Stimulated activated naive CD8-positive, alpha-beta T cell treated with anti-CD3 and anti-CD28 coated beads, Interleukin-15, amount 100 ng/mL, for 72 hours (primary cell): ENCODE measurements at regions not wholly inside any gene's neighbourhood (a gene's known extent, or its start where the extent isn't known, plus 50 kb on each side); places are given as distances from the start of the nearest gene placed in this dataset.
A peak's percentile ranks its signal among the peaks of the same experiment; 100 is the strongest.
"Not testable (repeated sequence)": the region's sequence is repeated elsewhere in the genome, so short reads cannot be mapped to it uniquely, and the experiment has no call there.

ENCODE experiments used
- ATAC-seq: fragments of 150-1000 bp; cut with Tn5 transposase; 2 replicates; pipeline ENCODE4 v1.10.0; 2021; ENCODE audit warnings: mild to moderate bottlenecking, moderate library complexity
- DNase-seq, 2 donors: peaks; one replicate each; pipeline ENCODE4 v3.0.0; 2021 to 2022
- H3K27ac Mint-ChIP-seq, 2 donors: one replicate each; pipeline ENCODE4 v1.8.0; 2022; ENCODE audit warnings: mild to moderate bottlenecking in 2 of 2, mixed read lengths in 2 of 2, moderate library complexity in 2 of 2
- H3K27me3 Mint-ChIP-seq: one replicate; pipeline ENCODE4 v1.8.0; 2022; ENCODE audit warnings: mixed read lengths
- H3K4me1 Mint-ChIP-seq: one replicate; pipeline ENCODE4 v1.8.0; 2022; ENCODE audit warnings: mild to moderate bottlenecking, mixed read lengths
- H3K4me3 Mint-ChIP-seq, 2 donors: one replicate each; pipeline ENCODE4 v1.8.0; 2022; ENCODE audit warnings: mild to moderate bottlenecking in 2 of 2, mixed read lengths in 2 of 2, moderate library complexity in 1 of 2
- H3K9me3 Mint-ChIP-seq, 2 donors: one replicate each; pipeline ENCODE4 v1.8.0; 2022; ENCODE audit warnings: mixed read lengths in 2 of 2

GRCh38 chr19:13672480-13673175 lies 91.7 kb upstream of the MRI1 start:
- H3K27ac Mint-ChIP-seq, result peak overlapping the region in 1 of 2 donors; percentile 75
- DNase-seq (peak; percentile 9 to 49), ATAC-seq (peak; percentile 64)
- H3K27me3 Mint-ChIP-seq, H3K4me1 Mint-ChIP-seq: not testable (repeated sequence)
- H3K4me3 Mint-ChIP-seq, result peak overlapping the region in 1 of 2 donors; percentile 41
- H3K9me3 Mint-ChIP-seq, result peaks cover 5 to 11% of the 10 kb centered on the region in 2 donors

- Mint-ChIP-seq H3K4me3 (no peak overlapping the region), H3K27ac (no peak overlapping the region)
Observed at GRCh38 chr19:13670846-13671245, 93.5 kb upstream of the MRI1 start.

DNA sequence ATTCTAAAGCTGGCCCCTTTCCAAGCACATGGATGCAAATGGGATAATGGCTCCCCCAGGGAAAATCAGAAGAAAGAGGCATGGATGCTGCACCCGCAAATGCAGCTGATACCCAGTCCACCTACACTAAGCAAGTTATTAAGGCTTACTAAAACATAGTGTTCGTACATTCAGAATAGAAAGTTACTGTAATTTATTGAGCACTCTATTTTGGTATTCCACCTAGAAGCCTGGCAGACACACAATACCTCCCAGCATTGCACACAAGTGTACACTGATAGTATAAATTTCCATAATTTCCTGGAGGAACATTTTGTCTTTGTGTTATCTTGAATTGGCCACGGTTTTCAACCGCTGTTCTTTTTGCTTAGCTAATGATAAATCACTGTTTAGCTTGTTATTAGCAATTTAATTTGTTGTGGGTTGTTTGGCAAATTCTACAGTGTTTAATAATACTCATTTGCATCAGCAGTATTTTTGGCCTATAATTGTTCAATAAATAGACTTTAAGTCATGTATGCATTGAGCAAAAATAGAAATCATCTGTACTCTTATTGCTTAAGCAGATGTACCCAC lies 94.5 kb upstream of the MRI1 start:
- Mint-ChIP-seq H3K27me3 (no peaks in the 10 kb centered on the region), H3K27ac (no peak overlapping the region), H3K4me1 (no peaks in the 10 kb centered on the region), H3K9me3 (peaks cover 5 to 11% of the 10 kb centered on the region in 2 donors), H3K4me3 (no peak overlapping the region)
- ATAC-seq, result no peak
- DNase-seq, result no peak

More at GRCh38 chr19:13670846-13671245, 93.5 kb upstream of the MRI1 start:
- no peak for DNase-seq
- Mint-ChIP-seq H3K27me3 (no peaks in the 10 kb centered on the region), H3K9me3 (peaks cover 5 to 11% of the 10 kb centered on the region in 2 donors), H3K4me1 (no peaks in the 10 kb centered on the region)
- ATAC-seq, result no peak

DNA sequence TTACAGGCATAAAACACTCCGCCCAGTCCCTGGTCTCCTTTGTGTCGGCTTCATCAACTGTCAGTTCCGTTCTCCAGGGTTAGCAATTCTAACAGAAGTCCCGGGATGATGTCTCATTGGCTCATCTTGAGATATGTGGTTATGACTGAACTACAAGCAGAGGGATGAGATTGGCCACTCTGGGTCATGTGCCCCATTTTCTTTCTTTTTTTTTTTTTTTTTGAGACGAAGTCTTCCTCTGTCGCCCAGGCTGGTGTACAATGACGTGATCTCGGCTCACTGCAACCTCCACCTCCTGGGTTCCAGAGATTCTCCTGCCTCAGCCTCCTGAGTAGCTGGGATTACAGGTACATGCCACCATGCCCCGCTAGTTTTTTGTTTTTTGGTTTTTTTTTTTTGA lies 95.4 kb upstream of the MRI1 start:
- no peak for DNase-seq
- no peak overlapping the region for H3K4me3 Mint-ChIP-seq
- ATAC-seq, result no peak
- H3K9me3 Mint-ChIP-seq, result peaks cover 5 to 11% of the 10 kb centered on the region in 2 donors
- no peaks in the 10 kb centered on the region for H3K4me1 Mint-ChIP-seq
- H3K27ac Mint-ChIP-seq, result no peak overlapping the region
- H3K27me3 Mint-ChIP-seq, result no peaks in the 10 kb centered on the region

DNA sequence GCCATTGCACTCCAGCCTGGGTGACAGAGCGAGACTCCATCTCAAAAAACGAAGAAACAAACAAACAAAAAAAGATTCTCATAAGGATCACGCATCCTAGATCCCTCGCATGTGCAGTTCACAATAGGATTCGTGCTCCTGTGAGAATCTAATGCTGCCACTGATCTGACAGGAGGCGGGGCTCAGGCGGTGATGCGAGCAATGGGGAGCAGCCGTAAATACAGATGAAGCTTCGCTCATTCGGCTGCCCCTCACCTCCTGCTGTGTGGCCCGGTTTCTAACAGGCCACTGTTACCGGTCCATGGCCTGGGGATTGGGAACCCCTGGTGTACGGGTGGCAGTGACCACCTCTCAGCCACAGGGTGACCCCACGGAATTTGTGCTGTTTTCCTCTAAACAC lies 98.2 kb upstream of the MRI1 start:
- no peak overlapping the region for H3K27ac Mint-ChIP-seq

GRCh38 chr19:13665125-13665905 lies 99.0 kb upstream of the MRI1 start:
- Mint-ChIP-seq H3K4me1 (no peaks in the 10 kb centered on the region), H3K27ac (no peak overlapping the region), H3K9me3 (no peaks in the 10 kb centered on the region), H3K4me3 (no peak overlapping the region), H3K27me3 (no peaks in the 10 kb centered on the region)
- no peak for DNase-seq
- no peak for ATAC-seq

More for the DNA sequence above, 98.2 kb upstream of the MRI1 start:
- Mint-ChIP-seq H3K4me3 (no peak overlapping the region), H3K4me1 (no peaks in the 10 kb centered on the region), H3K27me3 (no peaks in the 10 kb centered on the region), H3K9me3 (no peaks in the 10 kb centered on the region)
- ATAC-seq, result no peak
- no peak for DNase-seq

DNA sequence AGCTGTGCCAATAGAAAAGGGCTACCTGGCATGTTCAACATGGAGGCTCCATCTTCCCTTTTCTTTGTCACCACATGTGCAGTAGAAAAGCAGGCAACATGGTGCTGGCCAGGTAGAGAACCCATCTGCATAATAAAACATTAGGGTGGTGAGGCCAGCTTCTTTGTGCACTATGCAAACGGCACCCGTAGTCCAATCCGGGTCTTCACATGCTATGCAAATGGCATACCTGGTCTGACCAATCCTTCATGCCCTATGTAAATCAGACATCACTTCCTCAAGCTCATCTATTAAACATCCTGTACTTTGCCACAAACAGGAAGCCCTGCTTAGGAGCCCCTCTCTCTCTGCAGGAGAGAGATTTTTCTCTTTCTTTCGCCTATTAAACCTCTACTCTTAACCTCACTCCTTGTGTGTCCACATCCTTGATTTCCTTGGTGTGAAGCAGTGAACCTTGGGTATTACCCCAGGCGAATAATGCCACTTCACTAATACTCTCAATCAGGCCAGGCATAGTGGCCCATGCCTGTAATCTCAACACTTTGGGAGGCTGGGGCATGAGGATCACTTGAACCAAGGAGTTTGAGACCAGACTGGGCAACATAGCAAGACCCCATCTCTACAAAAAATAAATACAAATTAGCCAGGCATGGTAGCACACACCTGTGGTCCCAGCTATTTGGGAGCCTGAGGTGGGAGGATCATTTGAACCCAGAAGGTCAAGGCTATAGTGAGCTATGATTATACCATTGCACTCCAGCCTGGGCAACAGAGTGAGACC lies 111.3 kb upstream of the MRI1 start:
- Mint-ChIP-seq H3K27ac (no peak overlapping the region), H3K4me3 (no peak overlapping the region), H3K9me3 (peaks cover 7 to 10% of the 10 kb centered on the region in 2 donors), H3K27me3 (no peaks in the 10 kb centered on the region), H3K4me1 (peaks cover 10% of the 10 kb centered on the region)
- no peak for DNase-seq
- ATAC-seq, result no peak

GRCh38 chr19:13646758-13647157 lies 117.6 kb upstream of the MRI1 start:
- no peak overlapping the region for H3K27ac Mint-ChIP-seq
- no peak overlapping the region for H3K4me3 Mint-ChIP-seq
- H3K27me3 Mint-ChIP-seq, result no peaks in the 10 kb centered on the region
- DNase-seq (no peak), ATAC-seq (no peak)
- H3K9me3 Mint-ChIP-seq, result peaks cover 0 to 7% of the 10 kb centered on the region in 2 donors
- H3K4me1 Mint-ChIP-seq, result peaks cover 3% of the 10 kb centered on the region

GRCh38 chr19:13644645-13645044 lies 119.7 kb upstream of the MRI1 start:
- Mint-ChIP-seq H3K27me3 (peaks cover 3% of the 10 kb centered on the region), H3K4me3 (no peak overlapping the region), H3K27ac (no peak overlapping the region), H3K9me3 (peaks cover under 1 to 9% of the 10 kb centered on the region in 2 donors), H3K4me1 (no peaks in the 10 kb centered on the region)
- no peak for ATAC-seq
- no peak for DNase-seq

GRCh38 chr19:13640611-13641010 lies 123.7 kb upstream of the MRI1 start:
- no peak for DNase-seq

DNA sequence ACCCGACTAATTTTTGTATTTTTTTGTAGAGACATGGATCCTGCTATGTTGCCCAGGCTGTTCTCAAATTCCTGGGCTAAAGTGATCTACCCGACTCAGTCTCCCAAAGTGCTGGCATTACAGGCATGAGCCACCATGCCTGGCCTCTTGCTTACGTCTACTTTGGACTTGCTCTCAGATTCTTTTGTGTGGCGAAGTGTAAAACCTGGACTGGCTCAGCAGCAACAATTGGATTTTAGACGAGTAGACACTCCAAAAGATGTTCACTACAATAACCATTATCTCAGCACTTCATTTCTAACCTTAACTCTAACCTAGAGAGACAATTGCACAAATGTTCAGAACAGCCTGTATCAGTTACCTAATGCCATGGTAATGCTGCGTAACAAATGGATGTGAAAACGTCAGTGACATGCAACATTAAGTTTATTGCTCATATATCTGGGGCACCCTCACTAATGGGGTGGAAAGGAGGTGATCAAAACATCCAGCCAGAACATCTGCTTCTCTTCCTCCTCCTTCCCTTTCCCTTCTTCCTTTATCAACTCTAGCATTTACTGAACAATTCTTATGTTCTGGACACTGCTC lies 124.9 kb upstream of the MRI1 start:
- peaks cover 5 to 9% of the 10 kb centered on the region in 2 donors for H3K9me3 Mint-ChIP-seq
- no peak overlapping the region for H3K27ac Mint-ChIP-seq
- no peaks in the 10 kb centered on the region for H3K4me1 Mint-ChIP-seq
- ATAC-seq (no peak), DNase-seq (no peak)
- H3K27me3 Mint-ChIP-seq, result peaks cover 20% of the 10 kb centered on the region
- no peak overlapping the region for H3K4me3 Mint-ChIP-seq

More at GRCh38 chr19:13640611-13641010, 123.7 kb upstream of the MRI1 start:
- Mint-ChIP-seq H3K4me3 (no peak overlapping the region), H3K9me3 (peaks cover 5 to 15% of the 10 kb centered on the region in 2 donors), H3K4me1 (no peaks in the 10 kb centered on the region), H3K27me3 (peaks cover 20% of the 10 kb centered on the region), H3K27ac (no peak overlapping the region)
- ATAC-seq, result no peak

DNA sequence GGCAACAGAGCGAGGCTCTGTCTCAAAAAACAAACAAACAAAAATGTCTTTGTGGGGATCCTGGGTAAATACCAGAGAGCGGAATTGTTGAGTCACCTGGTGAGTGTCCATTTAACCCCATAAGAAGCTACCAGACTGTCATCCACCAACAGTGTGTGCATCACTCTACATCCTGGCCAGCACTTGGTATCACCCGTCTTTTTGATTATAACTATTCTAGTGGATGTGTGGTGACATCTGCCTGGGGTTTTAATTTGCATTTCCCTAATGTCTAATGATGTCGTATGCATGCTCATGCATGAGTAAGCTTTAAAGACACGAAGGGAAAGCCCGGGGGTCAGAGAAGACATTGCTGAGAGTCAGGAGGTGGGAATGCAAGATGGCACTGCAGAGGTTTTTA lies 126.7 kb upstream of the MRI1 start:
- H3K27ac Mint-ChIP-seq, result peak overlapping the region in 1 of 2 donors; percentile 32
- no peak overlapping the region for H3K4me3 Mint-ChIP-seq
- H3K27me3 Mint-ChIP-seq, result peaks cover 20% of the 10 kb centered on the region
- H3K4me1 Mint-ChIP-seq, result no peaks in the 10 kb centered on the region
- peaks cover 5 to 8% of the 10 kb centered on the region in 2 donors for H3K9me3 Mint-ChIP-seq
- DNase-seq, result no peak
- ATAC-seq, result no peak

DNA sequence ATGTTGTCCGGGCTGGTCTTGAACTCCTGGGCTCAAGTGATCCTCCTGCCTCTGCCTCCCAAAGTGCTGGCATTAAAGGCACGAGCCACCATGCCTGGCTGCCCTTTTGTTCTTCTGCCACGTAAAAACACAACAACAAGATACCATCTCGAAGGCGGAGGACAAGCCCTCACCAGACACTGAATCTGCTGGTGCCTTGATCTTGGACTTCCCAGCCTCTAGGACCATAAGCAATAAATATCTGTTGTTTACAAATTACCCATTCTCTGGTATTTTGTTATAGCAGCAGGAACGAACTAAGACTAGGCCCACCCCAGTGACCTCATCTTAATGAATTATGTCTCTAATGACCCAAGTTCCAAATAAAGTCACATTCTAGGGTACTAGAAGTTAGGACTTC lies 128.4 kb upstream of the CACNA1A start:
- no peak for DNase-seq
- Mint-ChIP-seq H3K27me3 (peaks cover 23% of the 10 kb centered on the region), H3K9me3 (peaks cover 5 to 6% of the 10 kb centered on the region in 2 donors), H3K4me3 (no peak overlapping the region), H3K27ac (no peak overlapping the region), H3K4me1 (no peaks in the 10 kb centered on the region)
- no peak for ATAC-seq

DNA sequence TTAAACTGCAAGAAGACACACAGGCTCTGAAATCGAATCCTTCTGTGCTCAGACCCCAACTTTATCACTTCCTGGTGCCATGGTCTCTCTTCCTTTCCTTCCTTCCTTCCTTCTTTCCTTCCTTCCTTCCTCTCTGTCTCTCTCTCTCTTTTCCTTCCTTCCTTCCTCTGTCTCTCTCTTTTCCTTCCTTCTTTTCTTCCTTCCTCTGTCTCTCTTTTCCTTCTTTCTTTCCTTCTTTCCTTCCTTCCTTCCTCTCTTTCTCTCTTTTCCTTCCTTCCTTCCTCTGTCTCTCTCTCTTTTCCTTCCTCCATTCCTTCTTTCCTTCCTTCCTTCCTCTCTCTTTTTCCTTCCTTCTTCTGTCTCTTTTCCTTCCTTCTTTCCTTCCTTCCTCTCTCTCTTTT lies 127.2 kb upstream of the CACNA1A start:
- no peak overlapping the region for H3K4me3 Mint-ChIP-seq
- H3K9me3 Mint-ChIP-seq, result no peaks in the 10 kb centered on the region
- H3K27ac Mint-ChIP-seq, result no peak overlapping the region
- DNase-seq (no peak), ATAC-seq (no peak)
- no peaks in the 10 kb centered on the region for H3K4me1 Mint-ChIP-seq
- peaks cover 18% of the 10 kb centered on the region for H3K27me3 Mint-ChIP-seq

GRCh38 chr19:13633109-13633508 lies 126.8 kb upstream of the CACNA1A start:
- ATAC-seq, result no peak
- no peak for DNase-seq
- Mint-ChIP-seq H3K27me3 (peaks cover 18% of the 10 kb centered on the region), H3K4me1 (no peaks in the 10 kb centered on the region), H3K9me3 (no peaks in the 10 kb centered on the region), H3K4me3 (no peak overlapping the region), H3K27ac (no peak overlapping the region)
